Inferior parietal cortex (tissue), 1 donor: ENCODE measurements at regions not wholly inside any gene's neighbourhood (a gene's known extent, or its start where the extent isn't known, plus 50 kb on each side); places are given as distances from the start of the nearest gene placed in this dataset.
"Not testable (repeated sequence)": the region's sequence is repeated elsewhere in the genome, so short reads cannot be mapped to it uniquely, and the experiment has no call there.

Experiments
- DNase-seq: peaks from one replicate; pipeline ENCODE4 v3.0.0-alpha.2; 2016; ENCODE audit errors: extremely low spot score

GRCh38 chr3:159726231-159726964 lies 262.2 kb upstream of the IL12A start:
- DNase-seq: no peak

- no peak for DNase-seq
These were observed 261.1 kb upstream of the IL12A start for GRCh38 chr3:159727506-159727905.

- DNase-seq: no peak
These were observed 257.4 kb upstream of the IL12A start for GRCh38 chr3:159731254-159731653.

DNA sequence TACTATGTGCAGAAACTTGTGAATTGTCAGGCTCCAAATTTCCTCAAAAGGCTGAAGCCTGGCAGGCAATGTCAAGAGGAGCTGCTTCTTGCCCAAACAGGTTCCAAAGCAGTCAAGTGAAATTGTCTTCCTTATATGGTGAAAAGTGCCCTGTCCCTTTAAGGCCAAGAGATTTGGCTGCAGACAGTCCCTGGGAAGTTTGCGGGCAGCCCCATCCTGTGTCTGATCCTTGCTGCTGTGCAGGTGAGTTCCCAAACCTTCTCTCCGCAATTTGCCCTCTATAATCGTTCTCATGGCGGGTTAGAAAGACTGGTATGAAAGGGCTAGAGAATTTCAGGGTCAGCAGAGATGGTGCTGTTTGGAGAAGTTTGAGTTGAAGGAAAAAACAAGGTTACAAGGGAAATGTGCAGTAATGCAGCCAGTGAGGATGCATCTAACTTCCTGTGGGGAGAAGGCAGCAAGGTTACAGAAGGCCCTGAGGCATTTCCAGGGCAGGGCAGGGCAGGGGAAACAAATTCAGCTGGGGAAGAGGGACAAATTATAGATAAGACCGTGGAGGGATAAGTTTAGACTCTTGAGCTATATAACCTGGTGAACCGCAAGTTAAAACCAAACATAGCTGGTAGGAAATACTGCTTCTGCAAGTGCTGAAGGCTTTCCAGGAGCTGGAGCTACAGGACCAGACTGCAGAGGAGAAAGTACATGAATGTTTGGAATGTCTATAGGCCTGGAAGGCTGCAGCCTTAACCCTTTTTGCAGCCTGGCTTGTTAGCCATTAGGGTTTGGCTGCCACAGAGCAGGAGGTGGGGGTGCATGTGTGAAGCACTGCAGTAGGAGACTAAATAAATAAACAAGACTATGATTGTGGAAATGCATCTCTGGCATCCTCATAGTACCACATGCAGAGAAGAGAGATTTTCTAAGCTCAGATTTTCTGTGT lies 256.2 kb upstream of the IL12A start:
- DNase-seq: no peak

DNA sequence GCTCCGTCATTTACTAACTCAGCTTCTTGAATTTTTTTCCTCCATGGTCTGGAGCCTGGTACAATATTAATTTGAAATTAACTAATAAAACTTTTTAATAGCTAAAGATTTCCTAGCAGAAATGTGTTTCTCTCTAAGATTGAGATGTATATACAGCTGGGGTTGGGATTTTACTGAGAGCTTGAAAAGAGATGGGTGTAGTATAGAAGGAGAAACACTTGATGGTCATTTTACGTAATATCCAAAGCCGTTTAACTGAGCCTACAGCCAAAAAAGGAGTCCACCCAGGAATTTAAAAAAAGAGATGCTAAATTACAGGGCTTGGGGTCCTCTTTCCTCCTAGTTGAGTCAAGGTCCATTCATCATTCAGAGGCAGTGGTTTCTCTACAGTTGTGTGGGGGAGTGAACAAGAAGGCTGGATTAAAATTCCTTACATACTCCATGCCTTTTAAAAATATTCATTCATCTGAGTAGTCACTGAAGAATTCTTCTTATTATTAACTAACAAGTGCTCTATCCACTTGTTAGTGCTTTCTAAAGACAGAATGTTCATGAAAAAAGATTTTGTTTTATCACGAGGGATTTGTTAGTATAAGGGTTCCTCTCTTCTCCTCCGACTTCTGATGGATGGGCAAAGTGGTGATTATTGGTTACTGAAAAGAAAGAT lies 255.3 kb upstream of the IL12A start:
- DNase-seq: no peak

DNA sequence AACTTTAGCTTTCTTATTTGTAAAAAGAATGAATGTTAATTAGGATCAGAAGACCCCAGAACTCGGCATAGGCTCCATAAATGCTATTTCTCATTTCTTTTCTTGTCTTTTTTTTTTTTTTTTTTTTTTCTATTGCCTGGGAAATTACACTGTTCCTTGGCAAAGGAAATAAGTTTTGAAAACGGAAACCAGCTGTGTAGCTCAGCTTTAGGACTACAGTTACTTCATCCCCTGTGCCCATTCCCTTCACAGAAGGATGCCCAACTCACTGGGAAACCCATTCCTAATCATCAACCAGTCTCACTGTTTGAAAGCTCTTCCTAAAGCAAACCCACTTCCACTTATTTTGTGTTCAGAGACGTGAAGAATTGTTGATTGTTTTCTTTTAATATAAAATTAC lies 254.0 kb upstream of the IL12A start:
- DNase-seq: no peak

- DNase-seq: no peak
These were observed 249.5 kb upstream of the IL12A start for GRCh38 chr3:159739166-159739565.

DNA sequence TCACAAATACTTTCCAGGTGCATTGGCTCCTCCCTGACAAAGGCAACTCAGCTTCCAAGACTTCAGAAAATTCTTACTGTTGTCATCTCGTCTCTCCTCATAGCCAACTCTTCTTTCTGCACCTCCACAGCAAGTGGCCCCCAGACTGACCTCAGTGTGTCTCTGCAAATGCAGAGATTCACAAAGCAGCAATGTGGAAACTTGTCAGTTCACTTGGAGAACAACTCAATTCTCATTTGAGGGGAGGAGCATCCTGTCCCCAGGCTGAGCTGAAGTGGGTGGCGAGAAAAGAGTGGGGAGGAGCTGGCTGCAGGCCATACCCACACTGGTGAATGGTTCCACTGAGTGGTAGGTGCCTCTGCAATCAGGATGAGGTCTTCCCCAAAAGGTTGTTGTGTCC lies 248.7 kb upstream of the IL12A start:
- DNase-seq: no peak

DNA sequence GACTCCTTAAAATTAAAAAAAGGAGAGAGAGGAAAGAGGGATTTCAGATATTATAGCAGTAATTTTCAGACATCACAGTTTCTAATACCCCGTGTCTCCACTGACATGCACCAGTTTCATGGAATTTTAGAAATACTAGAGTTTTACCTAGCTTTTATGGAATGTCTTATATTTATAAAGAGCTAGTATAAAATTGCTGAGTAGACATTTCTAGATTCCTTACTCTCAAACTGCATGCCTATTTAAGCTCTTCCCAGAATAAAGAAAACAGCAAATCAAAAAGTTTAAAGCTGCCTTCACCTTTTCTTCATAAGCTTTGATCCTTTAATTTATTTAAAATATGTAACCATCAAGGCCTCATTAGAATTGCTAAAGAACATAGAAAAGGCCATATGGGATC lies 247.4 kb upstream of the IL12A start:
- DNase-seq: no peak

DNA sequence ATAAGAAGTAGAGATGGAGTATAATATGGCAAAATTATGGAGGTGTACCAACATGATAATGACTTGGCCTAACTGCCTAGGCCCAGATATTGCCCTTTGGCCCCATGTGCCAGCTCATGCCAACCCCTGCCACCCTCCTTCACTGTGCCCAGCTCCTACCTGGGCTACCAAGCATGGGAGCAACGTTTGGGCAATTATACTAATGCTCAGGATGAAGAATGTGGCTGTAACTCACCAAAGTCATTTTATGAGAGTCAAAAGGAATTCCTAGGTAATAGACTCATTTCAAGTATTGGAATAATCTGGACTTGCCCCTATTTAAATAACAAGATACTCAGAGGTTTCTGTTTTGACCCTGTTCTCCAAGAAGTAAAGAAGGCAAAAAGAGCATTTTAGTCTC lies 240.2 kb upstream of the IL12A start:
- no peak for DNase-seq

DNA sequence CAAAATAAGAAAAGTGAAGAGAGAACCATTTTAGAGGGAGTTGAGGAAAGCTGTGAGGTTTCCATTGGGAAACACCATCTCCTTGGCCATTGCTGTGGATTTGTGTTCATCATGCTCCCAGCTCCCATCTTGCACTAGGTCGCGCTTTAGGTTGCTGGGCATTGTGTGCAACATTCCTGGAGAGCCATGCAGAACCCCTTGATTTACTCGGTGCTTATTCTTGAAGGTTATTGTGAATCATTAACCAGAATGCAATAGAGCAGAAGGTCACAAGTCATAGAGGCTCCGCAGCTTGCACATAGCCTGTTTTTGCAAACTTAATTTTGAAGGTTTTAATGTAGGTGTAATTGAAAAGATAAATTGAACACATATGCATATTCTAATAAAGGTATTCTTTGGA lies 239.2 kb upstream of the IL12A start:
- DNase-seq: no peak

DNA sequence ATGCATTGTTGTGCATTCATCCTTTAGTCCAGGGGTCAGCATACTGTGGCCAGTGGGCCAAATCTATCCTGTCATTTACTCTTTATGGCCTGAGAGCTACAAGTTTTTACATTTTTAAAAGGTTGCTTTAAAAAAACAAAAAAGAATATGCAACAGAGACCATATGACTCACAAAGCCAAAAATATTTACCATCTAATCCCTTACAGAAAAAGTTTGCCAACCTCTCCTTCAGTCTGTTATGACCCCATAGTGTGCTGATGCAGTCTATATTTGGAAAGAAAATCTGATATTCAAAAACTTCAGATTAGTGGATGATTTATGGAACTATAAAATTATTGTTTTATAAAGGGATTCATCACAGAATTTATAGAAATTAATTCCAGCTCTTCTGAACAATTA lies 237.5 kb upstream of the IL12A start:
- DNase-seq: no peak

- DNase-seq: no peak
These were observed 236.9 kb upstream of the IL12A start for GRCh38 chr3:159751752-159752151.

DNA sequence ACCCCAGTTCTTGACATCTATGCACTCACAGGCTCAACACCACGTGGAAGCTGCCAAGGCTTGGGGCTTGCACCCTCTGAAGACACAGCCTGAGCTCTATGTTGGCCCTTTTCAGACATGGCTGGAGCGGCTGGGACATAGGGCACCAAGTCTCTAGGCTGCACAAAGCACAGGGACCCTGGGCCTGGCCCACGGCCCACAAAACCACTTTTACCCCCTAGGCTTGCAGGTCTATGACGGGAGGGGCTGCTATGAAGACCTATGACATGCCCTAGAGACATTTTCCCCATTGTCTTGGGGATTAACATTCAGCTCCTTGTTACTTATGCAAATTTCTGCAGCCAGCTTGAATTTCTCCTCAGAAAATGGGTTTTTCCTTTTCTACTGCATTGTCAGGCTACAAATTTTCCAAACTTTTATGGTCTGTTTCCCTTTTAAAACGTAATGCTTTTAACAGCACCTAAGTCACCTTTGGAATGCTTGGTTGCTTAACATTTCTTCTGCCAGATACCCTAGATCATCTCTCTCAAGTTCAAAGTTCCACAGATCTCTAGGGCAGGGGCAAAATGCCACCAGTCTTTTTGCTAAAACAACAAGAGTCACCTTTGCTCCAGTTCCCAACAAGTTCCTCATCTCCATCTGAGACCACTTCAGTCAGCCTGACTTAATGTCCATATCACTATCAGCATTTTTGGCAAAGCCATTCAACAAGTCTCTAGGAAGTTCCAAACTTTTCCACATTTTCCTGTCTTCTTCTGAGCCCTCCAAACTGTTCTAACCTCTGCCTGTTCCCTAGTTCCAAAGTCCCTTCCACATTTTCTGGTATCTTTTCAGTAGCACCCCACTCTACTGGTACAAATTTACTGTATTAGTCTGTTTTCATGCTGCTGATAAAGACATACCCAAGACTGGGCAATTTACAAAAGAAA lies 232.1 kb upstream of the IL12A start:
- not testable (repeated sequence) for DNase-seq

DNA sequence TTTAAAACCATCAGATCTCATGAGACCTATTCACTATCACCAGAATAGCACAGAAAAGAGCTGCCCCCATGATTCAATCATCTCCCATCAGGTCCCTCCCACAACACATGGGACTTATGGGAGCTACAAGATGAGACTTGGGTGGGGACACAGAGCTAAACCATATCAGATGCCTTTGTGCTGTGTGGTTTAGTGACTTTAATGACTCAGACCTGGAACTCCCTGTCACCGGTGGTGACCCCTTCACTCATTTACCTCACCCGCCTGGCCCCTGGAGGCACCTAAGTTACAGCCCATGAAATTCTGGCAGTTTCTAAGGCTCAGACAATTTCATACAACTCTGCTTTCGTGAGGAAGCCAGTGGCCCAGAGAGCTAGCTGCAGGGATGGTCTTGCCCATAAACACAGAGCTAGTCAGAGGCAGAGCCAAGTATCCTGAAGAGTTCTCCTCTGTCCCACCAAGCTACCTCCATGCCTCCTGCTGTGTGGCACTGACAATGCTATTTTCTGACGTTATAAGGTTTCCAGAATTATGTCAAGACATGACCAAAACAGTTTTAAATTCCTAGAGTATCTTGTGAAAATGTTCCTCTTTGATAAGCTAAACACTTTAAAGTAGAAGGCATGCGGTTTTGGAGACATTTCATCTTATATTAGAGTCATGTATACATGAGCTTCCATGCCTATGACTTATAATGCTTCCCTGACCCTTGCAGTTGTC lies 231.1 kb upstream of the IL12A start:
- no peak for DNase-seq

DNA sequence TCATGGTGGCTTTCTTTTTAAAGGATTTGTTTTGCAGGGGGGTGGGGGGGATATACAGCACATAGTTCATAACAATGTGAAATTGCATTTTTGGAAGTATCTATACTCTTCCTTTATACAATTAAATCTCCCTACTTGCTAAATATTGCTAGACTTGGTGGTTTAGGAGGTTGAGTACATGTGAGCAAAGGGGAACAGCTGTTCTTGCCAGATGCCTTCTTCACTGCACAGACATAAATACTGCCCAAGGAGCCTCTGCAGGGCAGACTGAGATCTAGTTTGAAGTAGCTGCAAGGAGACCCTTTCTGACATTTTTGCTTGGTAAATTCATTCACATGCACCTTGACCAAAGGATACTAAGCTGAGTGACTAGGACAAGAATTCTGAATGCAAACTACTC lies 228.6 kb upstream of the IL12A start:
- DNase-seq: no peak

DNA sequence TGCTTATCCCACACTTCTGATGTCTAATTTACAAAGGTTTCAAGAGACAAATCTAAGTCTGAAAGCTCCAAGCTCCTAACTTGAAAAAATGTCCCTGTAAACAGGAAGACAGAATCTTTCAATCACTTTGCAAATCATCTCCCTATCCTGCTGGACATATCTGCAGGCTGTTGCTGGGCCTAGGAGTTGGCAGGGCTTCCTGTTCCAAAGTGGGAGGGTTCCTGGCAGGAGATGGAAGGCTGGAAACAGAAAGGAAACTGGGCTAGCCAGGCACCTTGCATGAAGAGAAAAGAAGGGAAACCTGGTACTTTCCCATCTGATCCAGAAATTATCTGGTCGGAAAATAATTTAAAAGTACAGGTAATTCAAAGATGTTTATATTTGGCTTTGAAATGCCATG lies 227.3 kb upstream of the IL12A start:
- peak; percentile 45 for DNase-seq

DNA sequence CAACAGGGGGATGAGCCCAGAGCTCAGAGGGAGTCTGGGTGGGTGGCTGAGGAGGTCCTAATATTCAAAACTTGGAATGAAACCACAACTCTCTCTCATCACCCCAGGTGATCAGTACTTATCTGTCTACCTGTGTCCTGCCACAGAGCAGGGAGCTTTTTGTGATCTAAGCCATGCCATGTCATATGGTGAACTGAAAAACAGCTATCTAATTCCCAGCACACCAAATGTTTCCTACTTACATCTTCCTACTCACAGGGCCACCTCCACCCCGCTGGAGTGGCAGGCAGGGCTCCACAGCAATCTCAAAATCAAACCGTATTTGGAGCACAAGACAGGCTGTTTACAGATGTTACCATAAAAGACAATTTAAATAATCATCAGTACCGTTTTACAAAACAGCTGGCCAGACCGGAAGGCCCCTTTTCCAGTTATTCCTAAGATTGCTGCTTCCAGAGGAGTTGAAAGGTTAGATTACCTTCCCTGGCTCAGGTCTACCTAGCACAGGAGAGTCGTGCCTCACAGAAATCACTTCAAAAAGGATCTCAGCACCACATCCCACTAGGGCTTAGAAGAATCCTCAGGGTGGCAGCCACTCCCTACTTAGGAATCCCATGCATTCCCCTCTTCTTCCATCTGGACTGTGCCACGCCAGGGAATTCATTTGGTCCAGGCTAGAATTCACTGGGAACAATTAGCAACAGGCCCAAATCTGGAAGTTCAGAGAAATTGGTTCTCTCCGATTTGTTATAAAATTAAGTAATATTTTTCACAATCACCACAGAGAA lies 226.6 kb upstream of the IL12A start:
- peak; percentile 30 for DNase-seq

- peak; percentile 48 for DNase-seq
These were observed 225.5 kb upstream of the IL12A start for GRCh38 chr3:159763011-159763601.
